CD4-positive, alpha-beta T cell treated with Interleukin-17A for 4 hours (primary cell): ENCODE measurements at regions not wholly inside any gene's neighbourhood (a gene's known extent, or its start where the extent isn't known, plus 50 kb on each side); places are given as distances from the start of the nearest gene placed in this dataset.
"Not testable (repeated sequence)": the region's sequence is repeated elsewhere in the genome, so short reads cannot be mapped to it uniquely, and the experiment has no call there.

Experiments used
- DNase-seq: peaks from one replicate; pipeline ENCODE4 v3.0.0-alpha.2; 2020; ENCODE audit warnings: mixed read lengths

DNA sequence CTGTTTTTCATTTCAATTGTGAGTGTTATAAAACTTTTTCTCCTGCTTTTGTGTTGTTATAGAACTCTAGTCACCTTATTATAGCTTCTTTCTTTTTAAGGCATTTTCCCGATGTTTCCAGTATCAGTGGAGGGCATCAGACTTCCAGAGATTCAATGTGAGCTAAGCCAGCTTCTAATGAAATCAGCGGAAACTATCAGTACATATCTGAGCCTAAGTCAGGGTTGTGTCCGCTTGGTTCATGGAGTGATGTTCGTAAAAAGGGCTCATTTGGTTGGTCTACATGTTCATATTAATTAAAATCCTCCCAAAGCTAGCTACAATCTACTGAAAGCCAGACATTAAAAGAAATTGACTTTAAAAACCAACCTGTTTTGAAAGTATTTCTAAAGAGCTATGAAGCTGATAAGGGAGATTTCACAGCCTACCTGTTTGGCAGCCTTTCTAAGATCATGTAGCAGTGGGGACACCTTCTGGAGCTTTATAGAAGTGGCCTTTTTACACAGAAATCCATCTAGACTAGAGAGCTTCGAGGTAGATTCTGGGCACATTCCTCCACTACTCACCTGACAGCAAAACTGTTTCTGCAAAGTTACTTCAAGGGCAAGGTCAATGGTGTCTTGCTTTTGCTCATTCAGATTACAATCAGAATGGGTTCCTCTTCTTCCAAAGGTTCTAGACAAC is 227.1 kb upstream of the NBPF12 start:
- DNase-seq = peak; percentile 3

DNA sequence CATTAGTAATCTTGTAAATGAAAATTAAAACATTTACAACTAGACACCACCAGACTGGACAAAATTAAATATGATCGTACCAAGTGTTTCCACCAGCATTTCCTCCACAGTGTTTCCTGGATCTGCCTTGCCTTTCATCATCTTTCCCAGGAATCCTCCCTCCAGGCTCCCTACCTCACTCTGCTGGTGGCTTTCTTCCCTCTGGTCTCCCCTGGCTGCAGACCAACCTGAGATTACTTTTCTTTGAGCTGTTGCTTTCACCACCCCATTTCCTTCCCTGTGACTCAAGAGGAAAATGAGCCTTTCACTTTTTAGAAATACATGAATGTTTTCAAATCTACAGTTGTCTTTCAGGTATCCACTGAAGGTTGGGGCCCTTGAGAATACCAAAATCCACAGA is 228.8 kb upstream of the NBPF12 start:
- not testable (repeated sequence) for DNase-seq

DNA sequence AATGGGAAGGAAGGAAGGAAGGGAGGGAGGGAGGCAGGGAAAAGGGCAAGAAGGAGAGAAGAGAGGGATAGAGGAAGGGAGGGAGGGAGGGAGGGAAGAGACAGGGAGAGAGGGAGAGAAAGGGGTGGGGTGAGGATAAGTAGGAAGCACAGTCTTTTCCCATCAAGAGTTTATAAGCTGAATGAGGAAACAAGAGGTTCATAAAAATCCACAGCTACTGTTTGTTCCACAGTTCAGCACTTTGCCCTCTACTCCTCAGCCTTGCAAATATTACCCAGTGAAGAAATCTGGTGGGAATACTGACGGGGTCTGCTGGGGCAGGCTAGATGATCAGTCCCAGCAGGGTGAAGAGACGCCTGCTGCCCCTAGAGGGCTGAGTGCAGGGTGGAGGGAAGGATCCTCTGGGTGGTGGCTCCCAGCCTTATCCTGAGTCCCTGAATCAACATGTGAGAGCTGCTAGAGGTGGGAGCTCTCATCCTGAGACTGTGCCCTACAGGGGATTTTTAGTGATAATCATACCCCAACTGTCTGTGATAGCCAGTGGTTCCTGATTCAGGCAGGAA is 233.9 kb upstream of the NBPF12 start:
- DNase-seq = not testable (repeated sequence)

DNA sequence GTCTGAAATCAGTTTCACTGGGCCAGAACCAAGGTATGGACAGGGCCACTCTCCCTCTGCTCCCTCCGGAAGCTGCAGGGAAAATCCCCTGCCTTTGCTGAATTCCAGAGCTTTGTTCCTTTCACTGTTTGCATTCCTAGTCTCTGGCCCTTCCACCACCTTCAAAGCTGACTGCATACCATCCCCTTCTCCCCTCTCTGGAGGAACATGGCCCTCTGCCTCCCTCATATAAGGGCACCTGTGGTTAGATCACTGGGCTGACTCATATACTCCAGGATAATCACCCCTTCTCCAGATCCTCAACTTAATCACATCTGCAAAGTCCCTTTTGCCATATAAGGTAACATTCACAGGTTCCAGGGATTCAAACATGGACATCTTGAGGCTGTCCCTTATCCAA is 236.8 kb upstream of the NBPF12 start:
- DNase-seq = not testable (repeated sequence)

DNA sequence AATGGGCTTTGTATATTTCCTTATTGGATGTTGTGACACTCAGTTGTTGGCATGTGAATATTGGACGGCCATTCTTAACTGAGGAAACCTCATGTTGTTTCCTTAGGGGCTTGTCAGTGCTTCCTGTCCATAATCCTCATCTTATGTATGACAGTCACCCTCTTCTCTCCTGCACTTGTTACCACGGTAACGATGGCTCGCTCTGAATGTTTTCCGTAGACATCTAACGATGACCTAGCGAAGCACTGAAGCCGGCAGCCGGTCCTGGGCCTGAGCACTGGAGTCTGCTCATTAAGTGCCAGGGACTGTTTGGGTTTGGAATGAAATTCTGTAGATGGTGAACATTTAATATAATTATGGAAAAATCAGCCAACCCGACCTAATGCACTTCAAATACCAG is 242.7 kb upstream of the NBPF12 start:
- not testable (repeated sequence) for DNase-seq

DNA sequence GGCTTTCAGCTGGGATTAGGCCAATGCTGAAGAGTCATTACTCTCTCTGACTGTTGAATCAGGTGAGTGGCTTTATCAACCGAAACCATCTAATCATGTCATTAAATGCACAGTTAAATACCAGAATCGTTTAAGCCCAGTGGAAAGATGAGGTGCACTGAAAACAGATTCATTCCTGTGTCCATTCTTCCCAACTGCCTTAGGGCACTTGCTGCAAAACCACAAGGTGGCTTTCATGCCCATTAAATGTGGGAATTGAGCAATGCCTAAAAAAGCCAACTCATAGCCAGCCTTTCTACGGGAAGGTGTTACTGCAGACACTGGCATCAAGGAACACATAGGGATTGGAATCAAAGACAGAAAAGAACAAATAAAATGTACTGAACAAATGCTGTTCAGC is 246.3 kb upstream of the NBPF12 start:
- not testable (repeated sequence) for DNase-seq

DNA sequence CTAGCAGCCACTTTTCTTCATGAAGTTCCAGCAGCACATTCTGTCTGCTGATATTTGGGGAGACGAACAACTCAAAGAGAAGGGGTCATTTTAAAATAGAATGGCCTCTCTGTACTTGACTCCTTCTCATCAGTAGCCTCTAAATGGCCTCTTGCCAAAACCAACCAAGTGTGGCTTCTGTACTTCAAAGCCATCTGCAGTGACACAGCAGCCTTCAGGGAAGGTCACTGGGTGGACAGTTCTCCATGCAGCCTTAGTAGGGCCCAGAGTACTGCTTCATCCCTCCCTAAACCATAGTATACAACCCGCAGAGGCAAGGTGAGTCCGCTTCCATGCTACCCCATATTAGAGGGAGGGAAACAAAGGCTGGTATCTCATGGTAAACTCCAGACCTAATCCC is 249.2 kb upstream of the NBPF12 start:
- DNase-seq = not testable (repeated sequence)

DNA sequence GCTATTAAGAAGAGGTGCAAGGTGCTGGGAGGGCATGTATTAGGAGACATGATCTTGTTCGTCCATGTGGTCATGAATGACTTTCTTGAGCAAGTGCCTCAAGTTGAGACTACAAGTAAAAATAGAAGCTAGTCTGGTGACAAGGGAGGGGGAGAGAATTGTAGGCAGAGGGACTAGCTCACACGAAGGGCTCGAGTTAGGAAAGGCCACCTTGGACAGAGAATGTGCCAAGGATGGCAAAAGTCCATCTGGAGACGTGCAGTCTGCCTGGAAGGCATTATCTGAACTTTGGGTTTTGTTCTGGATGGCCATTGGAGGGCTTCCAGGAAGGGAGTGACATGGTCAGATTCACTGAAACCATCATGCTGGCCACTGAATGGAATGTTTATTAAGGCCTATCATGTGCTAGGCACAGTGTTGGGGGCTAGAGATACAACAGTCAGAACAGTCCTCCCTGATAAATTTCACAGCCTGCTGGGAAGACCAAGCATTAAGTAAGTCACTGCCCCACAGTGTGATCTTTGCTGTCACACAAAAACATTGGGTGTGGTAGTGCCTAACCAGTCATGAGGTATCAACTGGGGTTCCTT is 251.3 kb upstream of the NBPF12 start:
- not testable (repeated sequence) for DNase-seq

DNA sequence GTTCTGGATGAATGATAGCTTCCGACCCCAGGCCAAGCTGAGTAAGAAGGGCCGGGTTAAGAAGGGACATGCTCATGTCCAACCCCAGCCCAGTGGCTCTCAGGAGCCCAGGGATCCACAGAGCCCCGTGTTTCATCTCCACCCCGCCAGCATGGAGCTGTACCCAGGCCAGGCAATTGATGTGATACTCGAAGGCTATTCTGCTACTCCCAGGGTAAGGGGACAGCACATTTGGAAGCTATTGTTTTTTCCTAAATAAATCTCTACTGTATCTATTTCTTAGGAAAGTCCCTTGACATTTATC is 255.0 kb upstream of the NBPF12 start:
- DNase-seq = not testable (repeated sequence)

DNA sequence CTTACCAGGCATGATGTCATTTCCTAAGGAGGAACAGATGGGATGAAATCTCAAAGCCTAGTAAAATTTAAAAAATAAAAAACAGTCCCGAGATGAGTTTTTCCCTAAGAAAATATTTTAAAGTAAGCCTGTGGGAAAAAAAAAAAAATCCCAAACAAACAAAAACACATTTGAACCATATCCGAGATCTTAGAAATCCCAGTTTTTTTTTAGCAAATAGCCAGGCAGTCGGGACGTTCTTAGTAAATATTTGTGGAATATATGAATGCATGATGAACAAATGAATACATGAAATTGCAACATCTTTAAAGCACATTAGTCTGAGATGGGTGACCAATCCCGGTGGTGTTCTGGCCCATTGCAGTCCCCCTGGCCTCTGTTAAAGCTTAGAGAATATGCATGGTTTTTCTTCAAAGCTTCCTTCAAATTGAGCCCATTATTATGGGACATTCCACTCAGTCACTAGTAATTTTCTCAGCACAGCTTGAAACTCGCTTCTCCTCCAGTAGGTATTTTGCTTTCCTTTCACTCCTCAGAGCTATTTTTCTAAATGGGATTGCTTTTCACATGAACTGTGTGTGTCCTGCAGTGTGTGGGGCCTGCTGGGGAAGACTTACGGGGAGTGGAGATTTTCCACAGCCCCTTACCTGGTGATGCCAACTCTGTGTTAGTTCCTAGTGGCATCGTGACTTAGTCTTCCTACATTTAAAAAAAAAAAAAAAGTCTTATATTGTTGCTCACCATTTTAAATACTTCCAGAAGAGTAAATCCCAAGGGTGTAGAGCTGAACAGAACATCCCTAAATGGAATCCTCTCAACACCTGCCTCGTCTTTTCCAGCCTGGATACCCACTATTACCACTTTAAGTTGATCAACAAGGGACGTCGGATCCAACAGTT is 255.6 kb upstream of the NBPF12 start:
- DNase-seq = not testable (repeated sequence)

DNA sequence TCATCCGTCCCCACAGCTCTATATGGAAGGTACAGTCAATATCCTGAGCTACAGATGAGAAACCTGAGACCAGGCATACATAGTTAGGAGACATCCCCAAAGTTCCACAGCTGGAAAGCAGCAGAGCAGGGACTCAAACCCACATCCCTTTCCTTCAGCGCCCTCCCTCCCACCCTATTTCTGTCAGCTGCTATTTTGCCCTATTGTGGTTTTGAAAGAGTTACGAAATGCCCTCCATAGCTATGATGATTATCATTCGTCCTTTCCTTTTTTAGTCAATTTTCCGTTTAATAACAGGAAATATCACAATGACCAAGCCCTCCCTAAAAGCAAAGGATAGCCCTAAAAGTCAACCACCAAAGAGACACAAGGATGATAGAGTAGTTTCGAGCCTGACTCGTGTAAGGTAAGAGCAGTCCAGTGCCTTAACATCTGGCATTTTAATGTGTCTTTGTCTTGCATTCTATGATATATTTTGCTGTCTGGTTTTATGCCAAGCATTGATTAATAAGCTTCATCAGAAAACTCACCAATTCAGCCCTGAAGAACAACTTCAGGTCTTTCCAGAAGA is 264.3 kb upstream of the NBPF12 start:
- DNase-seq = not testable (repeated sequence)

DNA sequence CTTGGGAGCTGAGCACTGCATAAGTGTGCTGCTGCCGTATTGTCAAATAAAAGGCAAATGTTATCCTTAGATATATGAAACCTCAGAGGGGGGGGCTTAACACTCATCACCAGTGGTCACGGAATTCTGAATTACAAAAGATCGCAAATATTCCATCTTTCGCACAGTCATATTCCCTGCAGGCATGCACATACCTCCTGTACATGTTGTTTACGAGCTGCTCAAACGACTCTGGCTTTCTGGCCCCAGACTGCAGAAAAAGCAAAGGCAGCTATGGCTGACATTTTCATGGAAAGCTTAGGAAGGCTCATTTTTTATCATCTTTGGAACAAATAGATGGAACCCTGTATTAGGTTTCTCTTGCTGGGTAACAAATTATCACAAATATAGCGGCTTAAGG is 265.5 kb upstream of the NBPF12 start:
- DNase-seq = not testable (repeated sequence)

DNA sequence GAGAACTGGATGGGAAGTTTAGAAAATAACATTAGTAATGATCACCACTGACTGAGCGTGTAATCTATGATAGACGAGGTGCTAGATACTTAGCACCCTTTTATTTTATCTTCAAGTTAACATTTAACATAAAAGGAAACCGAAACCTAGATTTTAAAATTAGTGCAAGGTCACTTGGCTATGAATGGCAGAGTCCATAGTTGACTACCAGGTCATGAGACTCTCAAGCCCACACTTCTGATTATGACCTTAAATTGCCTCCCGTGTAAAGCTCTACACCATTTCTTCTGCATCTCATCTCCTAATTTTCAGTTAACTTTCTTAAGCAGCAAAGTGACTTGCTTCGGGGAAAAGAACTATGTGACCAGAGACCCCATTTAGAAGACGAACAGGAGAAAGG is 266.5 kb upstream of the NBPF12 start:
- not testable (repeated sequence) for DNase-seq

DNA sequence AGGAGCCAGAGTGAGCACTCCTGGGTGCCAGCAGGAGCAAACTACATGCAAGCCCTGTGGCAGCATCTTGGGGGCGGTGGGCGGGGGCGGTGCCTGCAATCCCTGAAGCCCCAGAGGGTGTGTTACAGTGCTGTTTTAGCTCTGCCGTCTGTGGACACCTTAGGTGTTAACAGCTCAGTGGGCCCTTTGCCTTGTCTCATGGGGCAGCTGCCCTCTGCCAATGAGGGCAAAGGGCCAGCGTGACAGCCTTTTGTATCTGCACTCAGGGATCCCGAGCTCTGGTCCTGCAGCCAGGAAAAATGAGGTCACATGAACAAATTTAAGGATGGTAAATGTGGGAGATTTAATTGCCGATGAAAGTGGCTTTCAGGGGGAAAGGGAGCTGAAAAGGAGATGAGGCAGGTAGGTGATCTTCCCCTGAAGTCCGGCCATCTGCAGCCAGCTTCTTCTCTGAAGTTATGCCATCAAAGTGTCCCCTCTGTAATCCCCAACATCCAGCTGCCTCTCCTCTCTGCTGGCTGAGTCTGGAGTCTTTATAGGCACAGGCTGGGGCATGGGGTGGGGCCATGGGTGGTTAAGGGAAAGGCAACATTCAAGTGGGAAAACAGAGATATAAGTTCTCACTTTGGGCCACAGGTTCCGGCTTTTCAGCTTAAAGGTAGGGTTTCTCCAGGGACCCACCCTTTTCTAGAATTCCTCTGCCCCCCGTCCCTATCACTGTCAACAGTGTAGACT is 267.1 kb upstream of the NBPF12 start:
- not testable (repeated sequence) for DNase-seq

DNA sequence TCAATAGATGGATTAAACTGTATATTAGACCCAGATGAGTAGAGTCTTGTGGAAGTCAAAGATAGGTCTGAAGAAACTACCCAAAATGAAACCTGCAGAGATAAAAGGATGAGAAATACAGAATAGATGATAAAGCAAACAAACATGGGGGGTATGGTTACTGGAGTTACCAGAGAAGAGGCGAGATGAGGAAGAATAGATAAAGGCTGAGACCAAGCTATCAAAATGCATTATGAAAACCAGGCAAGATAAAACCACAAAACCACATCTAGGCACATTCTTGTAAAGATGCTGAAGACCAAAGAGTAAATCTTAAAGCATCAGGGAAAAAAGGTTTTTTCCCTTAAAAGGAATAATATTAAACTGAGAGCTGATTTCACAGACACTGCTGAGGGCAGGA is 271.8 kb upstream of the NBPF12 start:
- DNase-seq = not testable (repeated sequence)

DNA sequence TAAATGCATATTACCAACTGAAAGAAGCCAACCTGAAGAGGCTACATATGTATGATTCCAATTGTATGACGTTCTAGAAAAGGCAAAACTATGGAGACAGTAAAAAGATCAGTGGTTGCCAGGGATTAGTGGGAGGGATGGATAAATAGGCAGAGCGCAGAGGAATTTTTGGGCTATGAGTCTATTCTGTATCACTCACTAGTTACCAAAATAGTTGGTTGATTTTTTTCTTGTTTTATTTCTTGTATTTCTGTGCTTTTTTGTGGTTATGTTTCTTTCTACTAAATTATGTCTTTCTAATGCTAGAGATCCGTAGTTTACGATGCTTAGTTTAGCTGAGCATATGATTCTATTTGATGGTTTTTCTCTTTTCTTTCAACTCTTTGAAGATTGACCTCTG is 277.9 kb upstream of the NBPF12 start:
- not testable (repeated sequence) for DNase-seq

DNA sequence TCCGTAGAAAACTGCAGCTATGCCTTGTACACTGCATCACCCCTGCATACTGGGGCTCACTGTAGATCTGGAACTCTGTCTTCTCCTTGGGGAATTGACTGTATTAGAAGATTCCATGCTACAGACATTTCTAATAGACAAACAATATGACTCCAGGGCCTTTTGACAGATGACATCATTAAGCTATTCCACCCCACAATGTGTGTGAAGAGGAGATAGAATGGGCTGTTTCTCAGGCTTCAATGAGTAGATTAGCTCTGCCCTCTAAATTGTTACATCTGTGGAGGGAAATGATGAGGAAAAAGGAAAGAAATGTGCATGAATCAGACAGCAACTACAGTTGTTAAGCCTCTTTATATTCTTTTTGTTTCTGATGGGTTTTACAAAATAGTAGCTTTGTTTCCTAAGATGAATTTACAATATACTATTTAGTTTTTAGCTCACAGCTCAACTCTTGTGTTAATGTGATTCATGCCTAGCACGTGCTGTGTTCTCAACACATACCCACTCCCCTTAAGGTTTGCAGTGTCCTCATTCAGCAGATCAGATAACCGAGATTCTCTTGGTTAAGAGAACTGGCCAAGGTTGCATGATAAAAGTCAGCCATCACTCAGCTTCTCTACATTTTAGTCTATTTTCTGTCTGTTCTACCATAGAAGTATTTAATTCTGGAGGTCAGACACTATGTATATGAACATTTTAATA is 281.6 kb upstream of the NBPF12 start:
- DNase-seq = not testable (repeated sequence)

DNA sequence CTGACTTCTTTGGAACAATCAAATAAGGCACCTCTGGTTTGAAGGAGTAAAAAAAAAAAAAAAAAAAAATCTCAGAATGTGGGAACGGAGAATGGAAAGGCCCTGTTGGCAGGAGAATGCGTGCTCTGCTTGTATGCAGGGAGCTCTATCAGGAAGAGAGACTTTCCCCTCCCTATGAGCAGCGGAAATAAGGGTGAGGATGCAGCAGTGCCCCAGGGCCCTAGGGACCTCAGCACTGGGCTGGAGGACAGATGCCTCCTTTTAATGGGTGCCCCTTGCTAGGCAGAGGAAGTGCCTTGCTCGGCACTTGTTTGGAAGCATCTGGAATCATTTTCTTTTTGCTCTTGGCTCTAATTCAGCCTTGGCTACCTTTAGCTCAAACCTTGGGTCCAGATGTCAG is 283.4 kb upstream of the NBPF12 start:
- not testable (repeated sequence) for DNase-seq

DNA sequence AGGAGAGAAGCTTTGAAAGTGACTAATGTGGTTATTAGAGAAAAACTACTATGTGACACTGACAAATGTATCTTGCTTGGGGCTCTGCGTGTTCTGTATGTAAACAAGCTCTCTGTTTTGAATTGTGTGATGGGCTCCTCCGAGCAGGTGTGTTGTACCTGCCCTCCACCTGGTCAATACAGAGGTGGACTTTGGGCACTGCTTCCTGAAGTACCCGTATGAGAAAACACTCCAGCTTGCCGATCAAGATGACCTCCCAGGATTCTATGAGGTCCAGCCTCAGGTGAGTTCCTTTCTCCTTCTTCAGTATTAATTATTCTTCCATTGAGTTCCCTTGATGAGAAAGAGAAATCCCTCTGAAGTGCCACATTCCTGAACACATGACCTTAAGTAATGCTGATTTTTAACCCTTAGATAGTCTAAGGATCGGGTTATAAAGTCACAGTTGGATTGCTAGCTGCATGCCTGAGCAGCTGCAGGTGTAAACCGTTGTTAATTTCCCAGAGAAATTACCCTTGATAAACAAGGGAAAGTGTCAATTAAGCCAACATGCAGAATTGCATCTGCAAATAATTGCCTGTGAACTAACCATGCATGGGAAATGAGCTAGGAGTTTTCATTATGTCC is 292.0 kb upstream of the NBPF12 start:
- DNase-seq = not testable (repeated sequence)

DNA sequence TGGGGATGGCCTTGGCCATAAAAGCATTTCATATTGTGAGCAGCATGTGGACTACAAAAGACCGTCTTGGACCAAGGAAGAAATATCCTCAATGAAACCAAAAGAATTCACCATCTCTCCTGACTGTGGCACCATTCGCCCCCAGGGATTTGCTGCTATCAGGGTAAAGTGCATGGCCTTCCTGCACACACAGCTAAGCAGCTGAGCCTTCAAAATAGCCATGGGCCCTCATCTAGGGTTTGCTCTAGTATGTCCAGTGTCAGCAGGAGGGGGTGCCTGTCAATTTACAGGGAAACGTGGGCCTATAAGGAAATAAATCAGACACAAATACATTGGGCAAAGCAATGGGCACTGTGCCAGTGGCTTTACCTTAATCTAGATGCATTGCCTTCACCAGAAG is 296.6 kb upstream of the NBPF12 start:
- DNase-seq = not testable (repeated sequence)

DNA sequence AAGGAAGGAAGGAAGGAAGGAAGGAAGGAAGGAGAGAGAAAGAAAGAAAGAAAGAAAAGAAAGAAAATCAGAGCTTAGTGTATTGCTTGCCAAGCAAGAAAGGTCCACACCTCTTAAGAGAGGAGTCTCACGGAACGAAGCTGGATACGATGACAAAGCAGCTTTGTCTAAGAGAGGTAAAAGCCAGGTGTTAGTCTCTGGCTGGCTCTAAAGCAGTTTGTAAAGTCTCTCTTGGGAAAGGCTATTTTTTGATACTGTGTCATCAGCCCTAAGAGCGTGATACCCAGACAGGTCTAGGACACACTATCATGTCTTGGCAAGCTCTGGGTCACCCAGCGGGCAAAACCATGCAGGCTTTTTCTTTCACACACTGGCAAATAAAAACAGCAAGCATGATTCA is 297.5 kb upstream of the NBPF12 start:
- DNase-seq = not testable (repeated sequence)
